ENCODE measurements at regions not wholly inside any gene's neighbourhood (a gene's known extent, or its start where the extent isn't known, plus 50 kb on each side); places are given as distances from the start of the nearest gene placed in this dataset.
A peak's percentile ranks its signal among the peaks of the same experiment; 100 is the strongest.

DNA sequence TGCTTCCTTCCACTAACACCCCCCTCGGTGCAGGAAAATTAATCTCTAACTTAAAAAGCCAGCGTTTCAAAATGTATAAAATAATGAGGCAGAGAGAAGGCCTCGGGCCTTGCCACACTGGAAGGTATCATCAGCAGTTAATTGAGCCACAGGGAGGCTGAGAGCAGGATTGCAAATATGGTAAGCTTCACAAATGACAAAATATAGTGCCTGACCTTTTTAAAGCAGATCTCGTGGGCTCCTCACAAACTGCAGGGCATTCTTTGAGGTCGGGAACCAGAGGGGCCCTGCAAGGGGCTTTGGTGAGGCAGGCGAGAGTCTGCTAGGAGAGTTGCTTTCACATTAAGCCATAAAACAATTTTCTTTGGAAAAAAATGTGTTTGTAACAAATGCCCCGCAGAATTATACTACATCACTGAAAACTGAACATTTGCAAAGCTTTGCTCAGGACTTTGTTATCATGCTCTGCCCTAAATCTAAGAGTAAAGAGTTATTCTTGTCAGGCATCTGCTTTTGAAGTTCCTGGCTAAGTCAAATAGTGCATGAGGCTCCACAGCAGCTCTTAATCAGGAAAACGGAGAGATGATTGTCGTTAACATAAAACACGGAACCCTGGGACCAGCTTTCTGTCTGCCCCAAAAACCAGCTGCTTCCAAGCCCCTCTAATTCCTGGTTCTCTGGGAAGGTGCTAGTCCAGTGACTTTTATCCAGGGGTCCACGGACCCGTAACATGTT lies 61.4 kb upstream of the SYT13 start:
- ATAC-seq (no peak), DNase-seq (ENCODE audit: low spot score in 2 of 2) (no peak)
- Mint-ChIP-seq H3K27ac (no peak overlapping the region), H3K9me3 (no peaks in the 10 kb centered on the region), H3K4me3 (no peak overlapping the region), H3K36me3 (no peaks in the 10 kb centered on the region), H3K4me1 (no peaks in the 10 kb centered on the region)

DNA sequence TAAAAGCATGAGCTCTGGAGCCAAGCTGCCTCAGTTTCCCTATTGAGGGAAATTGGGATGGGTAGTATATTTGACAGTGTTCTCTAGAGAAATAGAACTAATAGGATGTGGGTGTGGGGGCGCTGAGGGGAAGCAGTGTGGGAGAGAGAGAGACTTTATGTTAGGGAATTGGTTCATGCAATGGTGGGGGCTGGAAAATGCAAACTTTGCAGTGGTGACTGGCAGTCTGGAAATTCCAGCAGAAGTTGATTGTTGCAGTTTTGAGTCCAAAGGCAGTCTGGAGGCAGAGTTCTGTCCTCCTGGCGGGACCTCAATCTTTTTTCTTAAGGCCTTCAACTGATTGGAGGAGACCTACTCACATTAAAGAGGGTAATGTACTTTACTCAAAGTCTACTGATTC lies 59.4 kb upstream of the SYT13 start:
- no peak for DNase-seq (ENCODE audit: low spot score in 2 of 2)
- Mint-ChIP-seq H3K27ac (no peak overlapping the region), H3K4me3 (no peak overlapping the region), H3K4me1 (no peaks in the 10 kb centered on the region), H3K9me3 (no peaks in the 10 kb centered on the region), H3K36me3 (no peaks in the 10 kb centered on the region)
- no peak for ATAC-seq

DNA sequence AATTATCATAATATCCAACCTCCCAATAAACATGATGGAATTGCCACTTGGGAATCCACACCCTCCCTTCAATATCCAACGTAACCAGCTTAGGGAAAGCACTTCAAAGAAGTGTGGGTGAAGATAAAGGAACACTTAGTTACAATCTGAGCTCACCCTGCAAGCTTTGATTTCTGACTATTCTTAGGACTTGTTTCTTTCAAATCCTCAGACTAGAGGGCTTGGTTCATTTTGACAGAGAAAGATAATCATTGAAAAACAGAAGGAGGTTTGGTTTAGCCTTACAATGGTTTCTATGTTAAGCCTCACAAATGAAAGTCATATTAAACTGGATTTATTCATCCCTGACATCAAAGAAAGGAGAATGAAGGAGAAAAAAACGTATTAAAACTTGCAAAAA lies 57.9 kb upstream of the SYT13 start:
- DNase-seq (ENCODE audit: low spot score in 2 of 2) (no peak), ATAC-seq (no peak)
- Mint-ChIP-seq H3K4me3 (no peak overlapping the region), H3K9me3 (no peaks in the 10 kb centered on the region), H3K27ac (no peak overlapping the region), H3K4me1 (peaks cover 11% of the 10 kb centered on the region), H3K36me3 (no peaks in the 10 kb centered on the region)

DNA sequence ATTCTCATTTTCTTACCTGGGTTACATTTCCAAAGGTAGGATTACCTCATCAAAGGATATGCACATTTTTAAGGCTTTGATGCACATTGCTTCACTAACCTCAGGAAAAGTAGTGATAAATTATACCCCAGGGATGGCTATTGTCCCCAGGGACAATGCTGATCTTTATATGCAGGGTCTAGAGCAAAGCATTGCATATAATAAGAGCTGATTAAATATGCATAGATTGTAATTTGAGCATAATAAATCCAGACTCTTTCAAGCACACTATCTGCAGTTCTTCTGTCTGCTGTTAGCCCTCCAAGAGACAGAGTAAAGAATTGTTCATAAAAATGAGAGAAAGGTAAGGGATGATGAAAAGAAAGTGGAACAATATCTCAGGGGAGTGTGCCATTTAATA lies 57.3 kb upstream of the SYT13 start:
- no peak for DNase-seq (ENCODE audit: low spot score in 2 of 2)
- Mint-ChIP-seq H3K4me3 (no peak overlapping the region), H3K4me1 (peaks cover 11% of the 10 kb centered on the region), H3K27ac (no peak overlapping the region), H3K36me3 (no peaks in the 10 kb centered on the region), H3K9me3 (no peaks in the 10 kb centered on the region)
- ATAC-seq, result no peak

DNA sequence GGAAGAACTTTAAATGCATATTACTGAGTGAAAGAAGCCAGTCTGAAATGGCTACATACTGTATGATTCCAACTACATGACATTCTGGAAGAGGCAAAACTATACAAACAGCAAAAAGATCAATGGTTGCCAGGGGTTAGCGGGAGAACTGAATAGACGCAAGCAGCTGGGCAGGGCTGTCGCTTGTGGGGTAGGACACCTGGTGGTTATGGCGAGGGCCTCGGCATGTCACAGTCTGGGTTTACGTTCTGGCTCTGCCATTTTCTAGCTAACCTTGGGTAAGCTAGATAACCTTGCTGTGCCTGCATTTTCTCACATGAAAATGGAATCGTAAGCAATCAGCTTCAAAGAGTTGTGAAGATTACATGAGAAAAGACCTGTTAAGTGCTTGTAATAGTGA lies 55.2 kb upstream of the SYT13 start:
- Mint-ChIP-seq H3K4me1 (peaks cover 11% of the 10 kb centered on the region), H3K36me3 (no peaks in the 10 kb centered on the region)

DNA sequence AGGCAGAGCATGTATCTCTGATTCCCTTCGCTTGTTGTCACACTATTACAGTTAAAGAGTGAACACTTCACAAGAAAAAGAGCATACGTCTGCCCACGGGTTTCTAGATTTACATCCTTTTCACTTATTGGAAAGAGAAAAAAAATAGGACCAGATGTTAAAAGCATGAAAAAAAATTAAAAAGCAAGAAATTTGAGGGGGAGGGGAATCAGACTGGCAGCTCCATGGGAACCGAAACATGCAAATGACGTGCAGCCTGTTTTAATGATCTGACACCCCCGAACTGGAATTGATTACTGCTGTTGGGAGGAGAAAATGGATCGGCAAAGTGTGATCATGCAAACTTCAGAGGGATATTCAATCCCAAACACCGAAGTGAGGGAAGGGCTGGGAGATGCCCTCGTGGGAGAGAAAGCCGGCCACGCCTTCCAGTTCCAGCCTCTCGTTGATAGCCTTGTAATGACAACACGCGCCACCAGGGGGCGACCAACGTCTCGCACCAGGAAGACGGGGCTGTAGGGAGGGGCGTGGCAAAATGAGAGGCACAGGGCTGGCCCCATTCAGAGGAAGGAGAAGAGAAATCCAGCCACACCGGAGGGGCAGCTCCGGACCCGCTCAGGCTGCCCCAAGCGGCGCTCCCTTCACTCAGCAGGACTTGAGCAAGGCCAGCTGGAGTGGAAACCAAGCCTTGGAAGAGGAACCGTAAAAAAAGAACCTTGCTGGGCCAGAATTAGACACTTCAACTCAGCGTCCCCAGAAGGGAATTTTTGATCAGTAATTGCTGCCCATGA lies 53.8 kb upstream of the SYT13 start:
- Mint-ChIP-seq H3K9me3 (no peaks in the 10 kb centered on the region), H3K4me1 (peaks cover 11% of the 10 kb centered on the region), H3K36me3 (no peaks in the 10 kb centered on the region), H3K27ac (no peak overlapping the region), H3K4me3 (peak overlapping the region; percentile 64)
- ATAC-seq, result peak; percentile 96
- DNase-seq (ENCODE audit: low spot score in 2 of 2), result peak; percentile 96 to 97

More for the DNA sequence above, 55.2 kb upstream of the SYT13 start:
- no peak overlapping the region for H3K4me3 Mint-ChIP-seq
- no peak for DNase-seq (ENCODE audit: low spot score in 2 of 2)
- no peak overlapping the region for H3K27ac Mint-ChIP-seq
- ATAC-seq, result no peak
- H3K9me3 Mint-ChIP-seq, result no peaks in the 10 kb centered on the region

DNA sequence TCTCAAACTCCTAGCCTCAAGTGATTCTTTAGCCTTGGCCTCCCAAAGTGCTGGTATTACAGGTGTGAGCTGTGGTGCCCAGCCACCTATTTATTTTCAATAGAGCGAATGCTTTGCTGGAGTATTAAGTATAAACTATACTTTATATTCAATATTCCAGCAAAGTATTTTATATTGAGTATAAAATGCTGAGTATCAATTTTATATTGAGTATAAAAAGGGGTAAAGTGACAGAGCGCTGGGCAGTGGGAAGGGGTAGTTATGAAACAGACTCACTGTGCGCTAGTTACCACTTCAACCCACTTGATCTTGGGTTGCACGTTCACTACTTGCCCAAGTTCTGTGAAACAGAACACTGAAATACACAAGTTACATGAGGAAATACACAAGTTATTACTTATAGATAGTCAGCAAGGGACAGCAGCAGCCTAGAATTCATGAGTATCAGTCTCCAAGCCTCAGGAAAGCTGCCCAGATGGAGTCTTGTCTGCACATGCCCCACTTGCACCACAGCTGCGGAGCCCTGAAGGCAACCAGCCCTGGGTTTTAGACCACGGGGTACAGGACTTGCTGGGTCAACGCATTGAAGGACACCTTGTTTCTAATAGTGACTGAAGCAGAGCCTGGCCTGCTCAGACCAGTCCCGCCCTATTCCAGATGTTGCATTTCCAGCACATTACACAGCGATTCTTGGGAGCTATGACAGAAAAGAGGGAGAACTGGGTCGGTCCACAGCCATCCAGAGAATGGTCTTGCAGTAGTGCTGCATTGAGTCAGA lies 51.6 kb upstream of the SYT13 start:
- no peak overlapping the region for H3K27ac Mint-ChIP-seq
- no peak for DNase-seq (ENCODE audit: low spot score in 2 of 2)

DNA sequence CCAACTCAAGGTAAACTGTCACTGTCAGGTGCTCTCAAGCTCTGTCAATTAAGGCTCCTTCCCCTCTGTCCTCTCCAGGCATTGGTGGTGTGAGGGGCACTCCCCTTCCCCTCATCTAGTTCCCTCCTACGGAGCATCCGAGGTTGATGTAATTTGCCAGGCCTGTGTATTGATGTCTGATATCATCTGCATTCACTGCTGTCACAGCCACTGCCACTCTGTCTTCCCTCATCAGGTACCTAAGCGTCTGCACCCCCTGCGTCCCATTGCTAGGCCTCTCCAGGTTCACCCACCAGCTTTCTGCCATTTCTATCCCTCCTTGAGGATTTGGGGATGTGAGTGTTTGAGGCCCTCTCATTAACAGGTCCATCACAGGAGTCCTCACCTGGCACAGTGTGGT lies 50.0 kb upstream of the SYT13 start:
- H3K4me1 Mint-ChIP-seq, result peaks cover 16% of the 10 kb centered on the region
- ATAC-seq (no peak), DNase-seq (ENCODE audit: low spot score in 2 of 2) (peak in 1 of 2 donors; percentile 37)
- H3K9me3 Mint-ChIP-seq, result no peaks in the 10 kb centered on the region
- H3K4me3 Mint-ChIP-seq, result no peak overlapping the region
- H3K27ac Mint-ChIP-seq, result no peak overlapping the region
- no peaks in the 10 kb centered on the region for H3K36me3 Mint-ChIP-seq

More for the DNA sequence above, 51.6 kb upstream of the SYT13 start:
- Mint-ChIP-seq H3K4me3 (no peak overlapping the region), H3K9me3 (no peaks in the 10 kb centered on the region), H3K4me1 (peaks cover 11% of the 10 kb centered on the region), H3K36me3 (no peaks in the 10 kb centered on the region)
- no peak for ATAC-seq

Measured in stimulated activated effector memory CD8-positive, alpha-beta T cell treated with anti-CD3 and anti-CD28 coated beads, Interleukin-12 subunit alpha, Interleukin-12 subunit beta, amount 100 ng/mL, for 72 hours (primary cell).